NB4 (cell line): ENCODE measurements at regions not wholly inside any gene's neighbourhood (a gene's known extent, or its start where the extent isn't known, plus 50 kb on each side); places are given as distances from the start of the nearest gene placed in this dataset.

Source experiments
- POLR2A ChIP-seq: IDR thresholded peaks from 2 replicates; pipeline ENCODE4 v1.6.1; 2011; ENCODE audit warnings: mild to moderate bottlenecking; ENCODE audit not compliant: insufficient read length; ENCODE audit errors: extremely low read depth
- TF ChIP-seq, protein P1 (sequence below): IDR thresholded peaks from one replicate; pipeline ENCODE4 v1.5.1; 2012; ENCODE audit warnings: low read depth, low read length

DNA sequence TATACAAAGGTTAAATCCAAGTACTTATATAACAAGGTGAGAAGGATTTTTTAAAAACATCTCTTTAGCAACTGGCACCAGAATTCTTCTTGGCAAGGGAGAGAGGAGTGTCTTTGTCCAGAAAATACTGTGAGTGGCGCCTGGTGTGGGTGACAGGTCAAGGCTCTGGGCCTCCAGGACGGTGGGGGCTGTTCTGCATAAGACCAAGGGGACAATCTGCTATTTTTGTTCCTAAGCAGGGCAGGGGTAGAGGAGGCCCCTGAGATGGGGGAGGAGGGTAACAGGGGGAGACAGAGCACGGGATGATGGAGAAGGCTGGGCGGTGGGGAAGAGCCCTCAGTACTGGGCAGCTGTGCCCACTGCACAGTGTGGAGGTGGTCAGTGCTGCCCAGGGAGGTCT, 51.6 kb upstream of the TAF1B start:
- TF ChIP-seq, protein P1, sequence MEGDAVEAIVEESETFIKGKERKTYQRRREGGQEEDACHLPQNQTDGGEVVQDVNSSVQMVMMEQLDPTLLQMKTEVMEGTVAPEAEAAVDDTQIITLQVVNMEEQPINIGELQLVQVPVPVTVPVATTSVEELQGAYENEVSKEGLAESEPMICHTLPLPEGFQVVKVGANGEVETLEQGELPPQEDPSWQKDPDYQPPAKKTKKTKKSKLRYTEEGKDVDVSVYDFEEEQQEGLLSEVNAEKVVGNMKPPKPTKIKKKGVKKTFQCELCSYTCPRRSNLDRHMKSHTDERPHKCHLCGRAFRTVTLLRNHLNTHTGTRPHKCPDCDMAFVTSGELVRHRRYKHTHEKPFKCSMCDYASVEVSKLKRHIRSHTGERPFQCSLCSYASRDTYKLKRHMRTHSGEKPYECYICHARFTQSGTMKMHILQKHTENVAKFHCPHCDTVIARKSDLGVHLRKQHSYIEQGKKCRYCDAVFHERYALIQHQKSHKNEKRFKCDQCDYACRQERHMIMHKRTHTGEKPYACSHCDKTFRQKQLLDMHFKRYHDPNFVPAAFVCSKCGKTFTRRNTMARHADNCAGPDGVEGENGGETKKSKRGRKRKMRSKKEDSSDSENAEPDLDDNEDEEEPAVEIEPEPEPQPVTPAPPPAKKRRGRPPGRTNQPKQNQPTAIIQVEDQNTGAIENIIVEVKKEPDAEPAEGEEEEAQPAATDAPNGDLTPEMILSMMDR = no peak
- TF ChIP-seq POLR2A = no peak
